ENCODE measurements at regions not wholly inside any gene's neighbourhood (a gene's known extent, or its start where the extent isn't known, plus 50 kb on each side); places are given as distances from the start of the nearest gene placed in this dataset.

GRCh38 chr1:58922302-58923089, 138.6 kb upstream of the JUN start:
- peak overlapping the region; percentile 89 for H3K27ac Mint-ChIP-seq
- H3K27me3 Mint-ChIP-seq (ENCODE audit: low read depth), result peaks cover 2% of the 10 kb centered on the region
- H3K9me3 Mint-ChIP-seq, result peaks cover 5% of the 10 kb centered on the region
- peaks cover 41% of the 10 kb centered on the region for H3K4me1 Mint-ChIP-seq (ENCODE audit: low read depth)
- H3K36me3 Mint-ChIP-seq (ENCODE audit: low read depth), result peaks cover 8% of the 10 kb centered on the region
- H3K4me3 Mint-ChIP-seq, result peak overlapping the region; percentile 26

GRCh38 chr1:58923090-58923470, 139.2 kb upstream of the JUN start:
- Mint-ChIP-seq H3K27me3 (ENCODE audit: low read depth) (no peaks in the 10 kb centered on the region), H3K27ac (peak overlapping the region; percentile 89), H3K4me3 (no peak overlapping the region), H3K9me3 (peaks cover 5% of the 10 kb centered on the region), H3K4me1 (ENCODE audit: low read depth) (peaks cover 44% of the 10 kb centered on the region), H3K36me3 (ENCODE audit: low read depth) (peaks cover 8% of the 10 kb centered on the region)

- Mint-ChIP-seq H3K9me3 (peaks cover 5% of the 10 kb centered on the region), H3K36me3 (ENCODE audit: low read depth) (peaks cover 8% of the 10 kb centered on the region), H3K27me3 (ENCODE audit: low read depth) (no peaks in the 10 kb centered on the region)
These were observed 140.2 kb upstream of the JUN start for GRCh38 chr1:58924016-58924565.

GRCh38 chr1:58924821-58925220, 141.0 kb upstream of the JUN start:
- H3K27me3 Mint-ChIP-seq (ENCODE audit: low read depth), result no peaks in the 10 kb centered on the region
- H3K4me1 Mint-ChIP-seq (ENCODE audit: low read depth), result peaks cover 57% of the 10 kb centered on the region
- H3K36me3 Mint-ChIP-seq (ENCODE audit: low read depth), result peaks cover 6% of the 10 kb centered on the region
- no peak overlapping the region for H3K27ac Mint-ChIP-seq
- H3K4me3 Mint-ChIP-seq, result no peak overlapping the region
- H3K9me3 Mint-ChIP-seq, result peaks cover 5% of the 10 kb centered on the region

More at GRCh38 chr1:58924016-58924565, 140.2 kb upstream of the JUN start:
- peak overlapping the region; percentile 7 for H3K27ac Mint-ChIP-seq
- peaks cover 52% of the 10 kb centered on the region for H3K4me1 Mint-ChIP-seq (ENCODE audit: low read depth)
- H3K4me3 Mint-ChIP-seq, result no peak overlapping the region

GRCh38 chr1:58925247-58925646, 141.4 kb upstream of the JUN start:
- H3K27ac Mint-ChIP-seq, result no peak overlapping the region
- H3K9me3 Mint-ChIP-seq, result peaks cover 5% of the 10 kb centered on the region
- no peaks in the 10 kb centered on the region for H3K27me3 Mint-ChIP-seq (ENCODE audit: low read depth)
- peaks cover 61% of the 10 kb centered on the region for H3K4me1 Mint-ChIP-seq (ENCODE audit: low read depth)
- no peak overlapping the region for H3K4me3 Mint-ChIP-seq
- peaks cover 6% of the 10 kb centered on the region for H3K36me3 Mint-ChIP-seq (ENCODE audit: low read depth)

DNA sequence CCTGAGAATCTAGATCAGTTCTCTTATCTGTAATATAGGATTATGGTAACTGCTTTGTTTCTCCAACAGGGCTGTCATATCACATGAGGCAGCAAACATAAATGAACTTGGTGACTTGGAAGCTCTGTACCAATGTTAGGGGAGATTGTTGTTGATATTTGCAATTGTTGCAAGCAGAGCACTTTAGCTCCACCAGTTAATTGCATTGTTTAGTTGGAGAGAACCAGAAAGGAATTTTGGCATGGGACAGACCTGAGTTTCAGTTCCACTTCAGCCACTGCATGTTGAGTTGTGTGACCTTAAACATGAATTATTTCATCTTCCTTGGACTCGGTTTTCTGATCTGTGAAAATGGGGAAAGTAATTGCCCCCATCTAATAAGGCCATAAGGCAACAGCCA, 142.3 kb upstream of the JUN start:
- H3K4me3 Mint-ChIP-seq, result no peak overlapping the region
- peaks cover 5% of the 10 kb centered on the region for H3K9me3 Mint-ChIP-seq

DNA sequence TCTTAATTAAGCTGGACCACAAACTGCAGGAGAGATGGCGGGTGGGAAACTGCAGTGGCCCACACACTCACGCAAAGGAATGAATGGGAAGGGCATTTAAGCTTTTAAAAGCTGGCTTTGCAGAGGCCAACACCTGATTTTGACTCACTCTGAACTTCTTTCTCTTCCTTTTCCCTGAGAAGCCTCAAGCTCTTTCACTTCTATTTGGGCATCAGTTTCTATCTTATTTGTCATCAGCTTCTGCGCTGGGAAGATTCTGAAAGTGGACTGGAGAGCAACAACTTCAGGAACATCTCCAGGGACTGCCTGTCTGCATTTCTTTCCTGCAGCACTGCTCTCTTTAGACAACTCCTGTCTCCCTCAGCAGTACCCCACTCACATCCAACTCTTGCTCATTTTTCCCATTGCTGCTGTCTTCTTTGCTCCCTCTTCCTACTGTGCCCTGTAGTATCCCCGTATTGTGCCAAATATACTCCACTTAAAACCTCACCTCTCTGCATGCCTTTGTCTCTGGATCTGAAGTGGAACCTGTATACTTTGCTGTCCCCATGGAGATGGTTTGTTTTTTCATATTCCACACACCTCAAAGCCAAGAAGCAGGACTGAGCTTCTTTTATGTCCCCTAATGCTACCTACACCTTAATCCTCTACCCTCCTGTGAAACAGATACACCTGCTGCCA, 143.3 kb upstream of the JUN start:
- Mint-ChIP-seq H3K4me3 (no peak overlapping the region), H3K27me3 (ENCODE audit: low read depth) (no peaks in the 10 kb centered on the region), H3K9me3 (peaks cover 5% of the 10 kb centered on the region), H3K27ac (peak overlapping the region; percentile 45), H3K36me3 (ENCODE audit: low read depth) (peaks cover 6% of the 10 kb centered on the region), H3K4me1 (ENCODE audit: low read depth) (peaks cover 66% of the 10 kb centered on the region)

More for the DNA sequence above, 142.3 kb upstream of the JUN start:
- no peak overlapping the region for H3K27ac Mint-ChIP-seq
- H3K27me3 Mint-ChIP-seq (ENCODE audit: low read depth), result no peaks in the 10 kb centered on the region
- H3K4me1 Mint-ChIP-seq (ENCODE audit: low read depth), result peaks cover 65% of the 10 kb centered on the region
- H3K36me3 Mint-ChIP-seq (ENCODE audit: low read depth), result peaks cover 6% of the 10 kb centered on the region

DNA sequence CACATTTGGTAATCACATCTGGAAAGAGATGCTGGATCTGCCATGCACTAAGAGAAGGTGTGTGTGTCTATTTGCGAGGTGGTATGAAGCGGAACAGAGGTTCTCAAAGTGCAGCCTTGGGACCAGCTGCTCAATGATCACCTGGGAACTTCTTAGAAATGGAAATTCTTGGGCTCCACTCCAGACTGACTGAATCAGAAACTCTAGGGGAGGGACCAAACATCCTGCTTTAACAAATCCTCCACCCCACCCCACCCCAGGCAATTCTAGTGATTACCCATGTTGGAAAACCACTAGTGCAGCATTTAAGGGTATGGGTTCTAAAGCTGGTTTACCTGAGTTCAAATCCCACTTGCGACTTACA, 143.9 kb upstream of the JUN start:
- peak overlapping the region; percentile 45 for H3K27ac Mint-ChIP-seq
- H3K4me1 Mint-ChIP-seq (ENCODE audit: low read depth), result peaks cover 66% of the 10 kb centered on the region
- H3K27me3 Mint-ChIP-seq (ENCODE audit: low read depth), result no peaks in the 10 kb centered on the region
- H3K4me3 Mint-ChIP-seq, result no peak overlapping the region
- H3K9me3 Mint-ChIP-seq, result peaks cover 5% of the 10 kb centered on the region
- peaks cover 2% of the 10 kb centered on the region for H3K36me3 Mint-ChIP-seq (ENCODE audit: low read depth)

DNA sequence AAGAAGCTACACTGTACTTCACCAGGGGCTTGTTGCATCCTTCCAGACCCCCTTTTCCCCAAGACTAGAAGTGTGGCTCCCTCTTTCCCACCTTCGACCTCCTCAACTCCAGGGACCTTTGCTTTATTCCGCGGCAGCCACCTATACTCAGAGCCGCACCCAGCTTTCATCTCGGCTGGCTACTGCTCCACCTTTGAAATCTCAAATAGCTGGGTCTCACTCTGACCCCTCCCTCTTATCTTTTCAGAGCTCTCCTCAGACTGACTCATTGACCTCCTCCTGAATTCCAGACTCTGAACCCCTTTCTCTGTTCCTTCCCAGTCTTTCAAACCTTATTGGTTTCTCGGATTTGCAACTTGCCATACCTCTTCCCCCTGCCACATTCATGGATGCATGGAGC, 144.7 kb upstream of the JUN start:
- Mint-ChIP-seq H3K36me3 (ENCODE audit: low read depth) (peaks cover 3% of the 10 kb centered on the region), H3K4me3 (peak overlapping the region; percentile 4), H3K27ac (no peak overlapping the region), H3K4me1 (ENCODE audit: low read depth) (peaks cover 66% of the 10 kb centered on the region), H3K27me3 (ENCODE audit: low read depth) (no peaks in the 10 kb centered on the region), H3K9me3 (peaks cover 6% of the 10 kb centered on the region)

GRCh38 chr1:58929671-58930325, 146.0 kb upstream of the JUN start:
- H3K4me1 Mint-ChIP-seq (ENCODE audit: low read depth), result peaks cover 70% of the 10 kb centered on the region
- H3K4me3 Mint-ChIP-seq, result peak overlapping the region; percentile 57
- peak overlapping the region; percentile 60 for H3K27ac Mint-ChIP-seq
- H3K9me3 Mint-ChIP-seq, result peaks cover 10% of the 10 kb centered on the region
- H3K27me3 Mint-ChIP-seq (ENCODE audit: low read depth), result no peaks in the 10 kb centered on the region
- peaks cover 6% of the 10 kb centered on the region for H3K36me3 Mint-ChIP-seq (ENCODE audit: low read depth)

DNA sequence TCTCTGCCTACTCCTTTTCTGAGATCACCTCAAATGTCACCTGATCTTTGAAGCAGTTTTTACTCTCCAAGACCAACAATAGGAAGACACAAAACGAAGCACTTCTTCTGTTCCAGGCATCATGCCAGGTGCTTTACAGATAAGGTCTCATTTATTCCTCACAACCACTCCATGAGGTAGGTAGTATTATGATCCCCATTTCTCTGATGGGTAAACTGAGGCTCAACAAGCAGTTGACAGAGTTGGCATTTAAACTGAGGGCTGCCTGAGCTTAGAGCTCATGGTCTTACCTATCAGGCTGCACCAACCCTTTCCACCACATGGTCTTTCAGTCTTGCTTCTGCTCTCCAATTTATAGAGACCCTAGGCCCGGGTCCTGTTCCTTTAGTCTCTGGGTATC, 147.2 kb upstream of the JUN start:
- Mint-ChIP-seq H3K36me3 (ENCODE audit: low read depth) (peaks cover 4% of the 10 kb centered on the region), H3K9me3 (peaks cover 5% of the 10 kb centered on the region), H3K4me3 (no peak overlapping the region), H3K27ac (no peak overlapping the region), H3K4me1 (ENCODE audit: low read depth) (peaks cover 66% of the 10 kb centered on the region), H3K27me3 (ENCODE audit: low read depth) (no peaks in the 10 kb centered on the region)

- Mint-ChIP-seq H3K27ac (no peak overlapping the region), H3K36me3 (ENCODE audit: low read depth) (peaks cover 4% of the 10 kb centered on the region), H3K4me3 (no peak overlapping the region), H3K27me3 (ENCODE audit: low read depth) (no peaks in the 10 kb centered on the region), H3K9me3 (peaks cover 5% of the 10 kb centered on the region), H3K4me1 (ENCODE audit: low read depth) (peaks cover 66% of the 10 kb centered on the region)
These were observed 147.9 kb upstream of the JUN start for GRCh38 chr1:58931756-58932155.

DNA sequence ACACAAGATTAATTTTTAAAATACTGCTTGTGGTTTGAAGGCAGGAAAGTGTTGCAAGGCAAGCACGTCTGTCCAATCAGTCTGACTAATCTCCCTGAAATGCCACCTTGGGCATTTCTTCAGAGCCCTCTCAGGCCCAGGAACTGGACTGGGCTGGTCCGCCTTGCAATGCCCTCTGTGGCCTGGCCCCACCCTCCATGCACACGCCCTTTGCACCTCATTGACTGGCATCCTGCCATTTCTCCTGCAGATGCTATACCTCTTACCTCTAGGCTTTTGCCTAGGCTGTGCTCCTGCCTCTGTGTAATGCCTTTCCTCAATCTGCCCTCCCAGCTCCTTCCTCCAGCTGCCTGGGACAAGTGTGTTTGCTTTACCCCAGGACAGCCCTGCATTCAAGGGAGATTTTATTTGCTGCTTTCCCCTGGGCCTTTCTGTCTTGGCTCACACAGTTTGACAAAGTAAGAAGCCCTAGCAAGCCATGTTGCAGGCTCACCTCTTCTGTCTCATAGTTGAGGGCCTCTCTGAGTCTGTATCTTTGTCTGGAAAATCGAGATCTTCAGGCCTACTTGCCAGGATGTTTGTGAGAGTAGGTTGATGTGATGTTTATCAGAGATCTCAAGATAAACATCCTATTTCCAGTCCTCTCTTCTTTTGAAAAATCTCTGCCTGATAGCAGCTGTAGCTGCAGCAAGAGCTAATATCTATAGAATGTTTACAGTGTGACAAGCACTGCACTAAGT, 149.2 kb upstream of the JUN start:
- Mint-ChIP-seq H3K36me3 (ENCODE audit: low read depth) (peaks cover 6% of the 10 kb centered on the region), H3K4me3 (no peak overlapping the region), H3K4me1 (ENCODE audit: low read depth) (peaks cover 59% of the 10 kb centered on the region), H3K27ac (peak overlapping the region; percentile 45), H3K27me3 (ENCODE audit: low read depth) (no peaks in the 10 kb centered on the region), H3K9me3 (peaks cover 5% of the 10 kb centered on the region)

DNA sequence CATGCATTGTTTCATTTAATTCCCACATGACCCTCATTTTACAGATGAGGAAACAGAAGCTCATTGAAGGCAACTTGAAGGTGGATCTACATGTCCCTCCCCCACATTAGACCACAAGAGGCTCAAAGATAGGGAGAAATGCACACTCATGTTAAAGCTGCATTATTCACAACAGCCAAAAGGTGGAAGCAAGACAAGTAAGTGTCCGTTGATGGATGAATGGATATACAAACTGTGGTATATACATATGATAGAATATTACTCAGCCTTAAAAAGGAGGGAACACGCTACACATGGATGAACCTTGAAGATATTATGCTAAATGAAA, 149.7 kb upstream of the JUN start:
- peaks cover 54% of the 10 kb centered on the region for H3K4me1 Mint-ChIP-seq (ENCODE audit: low read depth)
- no peaks in the 10 kb centered on the region for H3K27me3 Mint-ChIP-seq (ENCODE audit: low read depth)
- H3K27ac Mint-ChIP-seq, result peak overlapping the region; percentile 45
- H3K4me3 Mint-ChIP-seq, result no peak overlapping the region
- H3K36me3 Mint-ChIP-seq (ENCODE audit: low read depth), result peaks cover 6% of the 10 kb centered on the region
- peaks cover 5% of the 10 kb centered on the region for H3K9me3 Mint-ChIP-seq
